ENCODE measurements at regions not wholly inside any gene's neighbourhood (a gene's known extent, or its start where the extent isn't known, plus 50 kb on each side); places are given as distances from the start of the nearest gene placed in this dataset.
A peak's percentile ranks its signal among the peaks of the same experiment; 100 is the strongest.

GRCh38 chr13:77422724-77423123 lies 95.8 kb upstream of the MYCBP2 start:
- DNase-seq, result no peak

DNA sequence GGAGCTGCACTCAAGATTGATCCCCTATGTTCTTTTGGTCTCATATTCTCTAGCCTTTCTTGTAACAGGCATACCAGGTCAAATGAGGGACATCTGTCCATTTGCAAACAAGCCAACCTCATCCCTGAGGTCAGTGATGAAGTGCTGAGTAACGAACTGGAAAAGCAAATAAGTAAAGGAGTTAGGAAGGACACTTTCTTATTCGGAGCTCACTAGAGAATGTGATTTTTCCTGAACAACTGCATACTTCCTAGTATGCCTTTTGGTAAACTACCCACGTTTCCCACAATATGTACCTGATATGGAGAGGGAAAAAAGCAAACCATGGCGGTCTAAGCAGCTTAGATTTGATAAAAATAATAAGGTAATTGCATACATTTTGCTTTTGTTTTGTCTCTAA lies 91.0 kb upstream of the MYCBP2 start:
- no peak for DNase-seq

GRCh38 chr13:77416666-77417212 lies 89.8 kb upstream of the MYCBP2 start:
- DNase-seq, result no peak

- no peak for DNase-seq
Observed at GRCh38 chr13:77415253-77416071, 88.6 kb upstream of the MYCBP2 start.

DNA sequence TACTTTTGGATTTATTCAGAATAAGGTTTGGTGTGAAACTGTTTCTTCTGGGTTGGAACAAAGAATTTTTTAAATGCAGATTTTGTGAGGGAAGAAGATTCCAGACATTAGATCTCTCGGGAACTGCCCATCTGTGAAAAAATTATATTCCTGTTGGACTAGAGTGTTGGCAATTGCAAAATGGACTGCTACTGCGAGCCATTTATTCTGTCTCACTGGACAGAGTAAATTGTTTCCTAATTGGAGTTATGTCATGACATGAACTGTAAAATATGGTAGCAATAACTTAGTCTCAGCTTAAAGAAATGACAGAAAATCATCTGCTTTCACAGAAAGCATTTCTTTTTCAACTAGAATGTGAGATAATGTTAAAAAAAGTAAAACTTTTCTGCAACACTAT lies 86.0 kb upstream of the MYCBP2 start:
- DNase-seq, result no peak

GRCh38 chr13:77412116-77412635 lies 85.3 kb upstream of the MYCBP2 start:
- DNase-seq, result no peak

- no peak for DNase-seq
Observed at GRCh38 chr13:77409412-77409811, 82.5 kb upstream of the MYCBP2 start.

DNA sequence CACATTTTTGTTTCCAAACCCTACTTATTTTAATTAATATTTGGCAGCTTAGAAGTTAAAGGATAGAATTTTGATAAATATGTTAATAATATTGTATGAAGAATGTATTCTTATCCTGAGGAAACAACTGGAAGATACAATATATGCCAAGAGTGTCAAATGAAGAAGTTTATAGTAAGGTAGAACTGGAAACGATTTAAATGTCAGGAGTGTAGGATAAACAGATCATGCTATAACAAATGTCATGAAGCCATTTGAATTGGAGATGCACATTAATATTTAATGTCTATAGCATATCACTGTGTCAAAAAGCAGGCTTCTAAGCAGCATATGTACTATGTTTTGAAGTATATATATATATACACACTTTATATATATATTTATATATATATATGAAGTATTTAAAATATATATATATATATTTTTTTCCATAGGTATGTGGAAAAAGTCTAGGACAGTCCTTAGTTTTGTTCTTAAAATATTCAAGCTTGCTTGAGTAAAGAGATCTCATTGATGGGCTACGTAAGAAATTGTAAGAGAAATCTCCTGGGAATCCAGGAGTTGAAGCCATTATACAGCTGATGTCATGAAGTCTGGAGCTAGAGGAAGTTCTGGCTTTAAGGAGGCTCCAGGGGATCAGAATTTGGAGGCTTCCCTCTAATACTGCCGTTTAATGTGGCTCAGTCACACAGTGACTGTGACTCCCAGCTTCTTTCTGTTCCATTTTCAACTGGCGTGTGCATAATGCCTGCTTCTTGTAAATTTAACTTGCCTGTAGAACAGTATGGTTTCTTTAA lies 79.9 kb upstream of the MYCBP2 start:
- DNase-seq, result no peak

DNA sequence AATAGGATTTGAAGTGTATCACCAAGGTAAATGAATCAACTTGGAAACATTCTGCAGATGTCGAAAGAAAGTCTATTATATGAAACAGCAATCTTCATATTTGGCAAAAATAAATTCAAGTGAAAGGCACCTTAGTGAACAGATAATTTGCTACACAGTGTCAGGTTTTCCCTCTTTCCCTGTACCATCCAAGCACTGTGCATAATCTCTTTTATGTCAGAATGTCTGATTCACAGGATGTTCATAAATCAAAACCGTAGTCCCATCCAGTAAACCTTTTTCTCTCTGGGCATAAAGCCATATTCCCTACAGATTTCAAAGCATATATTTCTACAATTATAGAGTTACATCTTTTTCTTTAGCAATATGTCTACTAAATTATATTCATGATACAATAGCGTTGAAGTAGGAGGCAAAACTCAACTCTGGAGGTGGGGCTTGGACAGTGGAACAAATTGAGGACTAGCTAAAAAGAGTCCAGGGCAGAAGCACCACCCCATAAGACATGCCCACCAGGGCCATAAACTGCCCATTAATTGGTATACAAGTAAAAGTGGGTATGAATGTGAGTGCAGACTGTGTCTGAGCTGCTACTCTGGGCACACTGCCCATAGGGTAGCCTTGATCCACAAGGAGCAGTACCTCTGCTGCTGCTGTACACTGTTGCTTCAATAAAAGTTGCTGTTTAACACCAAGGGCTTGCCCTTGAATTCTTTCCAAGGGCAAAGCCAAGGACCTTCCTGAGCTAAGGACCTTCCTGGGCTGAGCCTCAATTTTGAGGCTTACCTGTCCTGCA lies 72.1 kb upstream of the MYCBP2 start:
- DNase-seq, result no peak

DNA sequence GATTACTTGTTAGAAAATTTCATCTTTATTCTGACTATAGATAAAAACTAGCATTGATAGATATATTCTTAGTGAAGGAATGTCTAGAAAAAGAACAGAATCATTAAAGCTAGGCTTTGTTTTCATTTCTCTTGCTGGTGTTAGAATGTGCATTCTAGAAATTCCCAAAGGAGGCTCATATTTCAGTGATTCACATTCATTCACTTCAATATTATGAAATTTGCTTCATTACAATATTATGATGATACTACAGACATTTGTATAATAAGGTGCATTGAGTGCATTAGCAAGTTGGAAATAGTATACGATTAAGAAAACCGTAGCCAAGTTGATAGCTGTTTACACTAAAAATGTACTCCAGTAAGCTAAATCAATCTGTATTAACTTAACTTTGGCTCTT lies 70.7 kb upstream of the MYCBP2 start:
- no peak for DNase-seq

DNA sequence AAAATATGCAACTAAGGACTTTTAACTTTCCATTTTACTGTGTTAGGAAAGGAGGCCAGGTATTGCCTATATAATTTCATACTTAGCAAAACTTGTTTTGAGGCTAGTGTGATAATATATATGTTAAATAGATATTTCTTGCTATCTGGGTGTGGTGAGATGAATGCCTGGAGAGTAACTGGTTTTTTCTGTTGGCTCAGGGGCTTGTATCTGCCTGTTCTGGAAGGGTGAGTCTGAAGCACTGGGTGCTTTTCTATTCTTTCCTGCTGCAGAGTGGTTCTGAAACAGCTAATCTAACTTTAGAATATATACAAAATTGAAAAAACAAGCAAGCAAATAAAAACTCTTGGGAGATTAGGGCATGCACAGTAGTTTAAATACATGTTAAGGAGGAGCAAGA lies 64.6 kb upstream of the MYCBP2 start:
- no peak for DNase-seq

- no peak for DNase-seq
Observed at GRCh38 chr13:77390391-77390790, 63.5 kb upstream of the MYCBP2 start.

- DNase-seq, result peak; percentile 72
Observed at GRCh38 chr13:77389625-77390000, 62.7 kb upstream of the MYCBP2 start.

DNA sequence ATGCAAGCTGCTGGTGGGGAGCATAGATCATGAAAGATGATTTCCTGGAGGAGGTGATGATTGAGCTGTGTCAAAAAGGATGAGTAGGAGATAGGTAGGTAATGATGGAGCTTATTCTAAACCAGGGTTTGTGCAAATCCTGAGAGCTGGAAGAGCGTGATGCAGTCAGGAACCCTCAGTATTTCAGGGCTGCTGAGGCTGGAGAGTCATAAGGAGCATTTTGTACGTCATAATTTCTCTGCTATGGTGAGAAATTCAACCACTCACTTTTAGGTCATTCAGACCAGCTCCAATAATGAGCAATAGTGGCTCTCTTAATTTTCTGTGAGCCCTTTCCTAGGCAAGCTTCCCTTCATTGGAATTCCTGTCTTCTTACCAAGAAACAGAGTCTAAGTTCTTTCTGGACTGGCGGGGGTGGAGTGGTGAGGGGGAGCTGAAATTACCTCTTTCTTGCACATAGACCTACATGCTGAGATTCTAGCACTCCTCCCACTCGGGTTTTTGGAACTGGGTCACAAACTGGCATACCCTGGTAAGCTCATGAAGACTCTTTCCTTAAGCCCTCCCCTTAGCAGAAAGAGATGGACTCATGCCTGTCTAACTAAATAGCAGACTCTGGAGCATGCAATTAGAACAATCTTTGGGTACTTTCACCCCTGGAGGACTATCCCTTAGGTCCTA lies 62.2 kb upstream of the MYCBP2 start:
- DNase-seq, result peak; percentile 32

GRCh38 chr13:77387607-77388200 lies 60.8 kb upstream of the MYCBP2 start:
- no peak for DNase-seq

GRCh38 chr13:77386880-77387606 lies 60.1 kb upstream of the MYCBP2 start:
- DNase-seq, result peak; percentile 35

DNA sequence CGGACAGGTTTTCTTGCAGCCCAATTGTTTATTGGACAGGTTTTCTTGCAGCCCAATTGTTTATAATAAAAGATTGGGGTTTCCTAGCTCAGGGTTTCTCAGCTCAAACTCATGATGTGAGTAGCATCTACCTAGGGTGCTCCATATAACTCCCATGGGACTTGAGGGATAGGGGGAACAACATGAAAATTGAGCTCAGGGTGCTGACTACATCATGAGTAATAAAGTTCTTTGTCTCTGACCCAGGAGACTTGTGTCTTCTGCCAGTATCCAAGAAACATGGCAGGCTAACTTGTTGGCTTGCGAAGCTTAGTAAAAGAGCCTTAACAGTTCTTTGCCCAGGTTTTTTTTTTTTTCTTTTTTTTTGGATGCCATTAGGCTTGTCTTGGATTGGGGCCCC lies 59.2 kb upstream of the MYCBP2 start:
- DNase-seq, result no peak

GRCh38 chr13:77384999-77385398 lies 58.1 kb upstream of the MYCBP2 start:
- no peak for DNase-seq

GRCh38 chr13:77383097-77383496 lies 56.2 kb upstream of the MYCBP2 start:
- DNase-seq, result no peak

- DNase-seq, result no peak
Observed at GRCh38 chr13:77381059-77381458, 54.2 kb upstream of the MYCBP2 start.

GRCh38 chr13:77379508-77379907 lies 52.6 kb upstream of the MYCBP2 start:
- no peak for DNase-seq
